ENCODE measurements at regions not wholly inside any gene's neighbourhood (a gene's known extent, or its start where the extent isn't known, plus 50 kb on each side); places are given as distances from the start of the nearest gene placed in this dataset.

DNA sequence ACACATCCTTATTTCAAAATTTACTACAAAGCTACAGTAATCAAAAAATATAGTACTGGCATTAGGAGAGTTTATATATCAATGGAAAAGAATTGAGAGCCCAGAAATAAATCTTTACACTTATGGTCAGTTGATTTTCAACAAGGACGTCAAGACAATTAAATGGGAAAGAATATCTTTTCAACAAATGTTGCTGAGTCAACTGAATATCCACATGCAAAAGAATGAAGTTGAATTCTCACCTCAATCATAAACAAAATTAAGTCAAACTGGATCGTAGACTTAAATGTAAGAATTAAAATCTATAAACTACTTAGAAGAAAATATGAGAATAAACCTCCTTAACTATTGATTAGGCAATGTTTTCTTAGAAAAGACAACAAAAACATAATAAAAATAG, 61.5 kb upstream of the PRR16 start:
- no peaks in the 10 kb centered on the region for H3K36me3 ChIP-seq
- WGBS, 5 donors: 84 to 94% (median 88%) methylated on average over 2 of the region's 2 CpGs
- no peaks in the 10 kb centered on the region for H3K4me1 ChIP-seq
- H3K9me3 ChIP-seq: peaks cover 0 to 19% (median 5%) of the 10 kb centered on the region in 4 donors
- H3K27ac ChIP-seq: no peak overlapping the region
- TF ChIP-seq POLR2A (IDR thresholded peaks at IDR 0.05) (no peak), EP300 (IDR thresholded peaks at IDR 0.05) (no peak), POLR2AphosphoS5 (IDR thresholded peaks at IDR 0.05) (no peak)
- TF ChIP-seq, protein P1, sequence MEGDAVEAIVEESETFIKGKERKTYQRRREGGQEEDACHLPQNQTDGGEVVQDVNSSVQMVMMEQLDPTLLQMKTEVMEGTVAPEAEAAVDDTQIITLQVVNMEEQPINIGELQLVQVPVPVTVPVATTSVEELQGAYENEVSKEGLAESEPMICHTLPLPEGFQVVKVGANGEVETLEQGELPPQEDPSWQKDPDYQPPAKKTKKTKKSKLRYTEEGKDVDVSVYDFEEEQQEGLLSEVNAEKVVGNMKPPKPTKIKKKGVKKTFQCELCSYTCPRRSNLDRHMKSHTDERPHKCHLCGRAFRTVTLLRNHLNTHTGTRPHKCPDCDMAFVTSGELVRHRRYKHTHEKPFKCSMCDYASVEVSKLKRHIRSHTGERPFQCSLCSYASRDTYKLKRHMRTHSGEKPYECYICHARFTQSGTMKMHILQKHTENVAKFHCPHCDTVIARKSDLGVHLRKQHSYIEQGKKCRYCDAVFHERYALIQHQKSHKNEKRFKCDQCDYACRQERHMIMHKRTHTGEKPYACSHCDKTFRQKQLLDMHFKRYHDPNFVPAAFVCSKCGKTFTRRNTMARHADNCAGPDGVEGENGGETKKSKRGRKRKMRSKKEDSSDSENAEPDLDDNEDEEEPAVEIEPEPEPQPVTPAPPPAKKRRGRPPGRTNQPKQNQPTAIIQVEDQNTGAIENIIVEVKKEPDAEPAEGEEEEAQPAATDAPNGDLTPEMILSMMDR (IDR thresholded peaks at IDR 0.05): no peak
- no peak for DNase-seq
- intact Hi-C loops (cut with DNase I; ENCODE audit: low total_unique reads): no loop called here
- no peaks in the 10 kb centered on the region for H3K27me3 ChIP-seq
- no peak overlapping the region for H3K4me3 ChIP-seq

DNA sequence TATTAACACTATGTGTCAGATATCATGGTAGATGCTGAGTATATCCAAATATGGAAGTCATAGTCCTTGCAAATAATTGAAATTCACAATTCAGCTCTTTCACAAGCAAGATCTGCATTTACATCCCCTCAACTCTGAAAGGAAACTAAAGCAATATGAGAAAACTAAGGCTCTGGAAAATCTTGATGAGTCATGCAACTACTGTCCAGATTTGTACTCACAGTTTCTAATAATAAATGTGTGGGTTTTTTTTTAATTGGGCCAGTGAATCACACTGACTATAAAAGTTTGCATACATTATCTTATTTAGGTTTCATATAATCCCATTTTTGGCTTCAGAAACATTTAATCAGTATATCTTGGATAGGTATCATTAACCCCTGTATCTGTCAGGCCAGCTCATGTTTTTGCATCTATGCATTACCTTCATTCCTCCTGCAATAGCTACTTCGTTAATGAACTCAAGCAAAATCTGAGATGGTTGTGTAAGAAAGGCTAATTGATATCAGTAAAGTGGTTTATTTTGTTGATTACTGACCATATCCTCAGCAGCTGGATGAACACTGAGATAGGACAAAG, 58.7 kb upstream of the PRR16 start:
- Histone ChIP-seq H3K4me3 (no peak overlapping the region), H3K9me3 (peaks cover 0 to 13% (median 0%) of the 10 kb centered on the region in 4 donors), H3K27ac (no peak overlapping the region), H3K4me1 (no peaks in the 10 kb centered on the region), H3K36me3 (no peaks in the 10 kb centered on the region), H3K27me3 (no peaks in the 10 kb centered on the region)
- TF ChIP-seq POLR2AphosphoS5 (IDR thresholded peaks at IDR 0.05) (no peak), POLR2A (IDR thresholded peaks at IDR 0.05) (no peak), EP300 (IDR thresholded peaks at IDR 0.05) (no peak)
- TF ChIP-seq, protein P1 (IDR thresholded peaks at IDR 0.05): no peak
- WGBS, 5 donors: 52 to 74% (median 56%) methylated on average over 1 of the region's 1 CpG
- no peak for DNase-seq
- intact Hi-C loops (cut with DNase I; ENCODE audit: low total_unique reads): no loop called here

DNA sequence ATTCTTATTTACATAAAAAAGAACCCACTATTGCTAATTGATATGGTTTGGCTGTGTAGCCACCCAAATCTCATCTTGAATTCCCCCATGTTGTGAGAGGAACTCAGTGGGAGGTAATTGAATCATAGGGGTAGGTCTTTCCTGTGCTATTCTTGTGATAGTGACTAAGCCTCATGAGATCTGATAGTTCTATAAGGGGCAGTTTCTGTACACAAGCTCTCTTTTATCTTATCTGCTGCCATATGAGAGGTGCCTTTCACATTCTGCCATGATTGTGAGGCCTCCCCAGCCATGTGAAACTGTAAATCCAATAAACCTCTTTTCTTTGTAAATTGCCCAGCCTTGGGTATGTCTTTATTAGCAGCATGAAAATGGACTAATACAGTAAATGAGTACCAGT, 58.2 kb upstream of the PRR16 start:
- Histone ChIP-seq H3K27me3 (no peaks in the 10 kb centered on the region), H3K36me3 (no peaks in the 10 kb centered on the region), H3K9me3 (peaks cover 0 to 7% (median 0%) of the 10 kb centered on the region in 4 donors), H3K4me1 (no peaks in the 10 kb centered on the region), H3K27ac (no peak overlapping the region), H3K4me3 (no peak overlapping the region)
- no peak for DNase-seq
- intact Hi-C loops (cut with DNase I; ENCODE audit: low total_unique reads): no loop called here
- TF ChIP-seq POLR2A (IDR thresholded peaks at IDR 0.05): no peak
- TF ChIP-seq EP300 (IDR thresholded peaks at IDR 0.05): no peak
- TF ChIP-seq, protein P1 (IDR thresholded peaks at IDR 0.05): no peak
- TF ChIP-seq POLR2AphosphoS5 (IDR thresholded peaks at IDR 0.05): no peak

DNA sequence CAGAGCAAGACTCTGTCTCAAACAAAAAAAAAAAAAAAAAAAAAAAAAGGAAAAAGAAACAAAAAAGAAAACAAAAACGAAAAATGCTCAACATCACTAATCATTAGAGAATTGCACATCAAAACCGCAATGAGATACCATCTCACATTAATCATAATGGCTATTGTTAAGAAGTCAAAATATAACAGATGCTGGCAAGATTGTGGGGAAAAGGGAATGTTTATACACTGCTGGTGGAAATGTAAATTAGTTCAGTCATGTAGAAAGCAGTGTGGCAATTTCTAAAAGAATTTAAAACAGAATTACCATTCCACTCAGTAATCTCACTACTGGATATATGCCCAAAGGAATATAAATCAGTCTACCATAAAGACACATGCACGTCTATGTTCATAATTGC, 50.4 kb upstream of the PRR16 start:
- peaks cover 0 to 6% (median 0%) of the 10 kb centered on the region in 4 donors for H3K9me3 ChIP-seq
- no peak for DNase-seq
- 73 to 86% (median 78%) methylated on average over 3 of the region's 3 CpGs for WGBS, 5 donors
- H3K27me3 ChIP-seq: no peaks in the 10 kb centered on the region
- H3K36me3 ChIP-seq: no peaks in the 10 kb centered on the region
- H3K4me1 ChIP-seq: no peaks in the 10 kb centered on the region
- H3K4me3 ChIP-seq: no peak overlapping the region
- no peak overlapping the region for H3K27ac ChIP-seq
- intact Hi-C loops (cut with DNase I; ENCODE audit: low total_unique reads): no loop called here
- no peak for TF ChIP-seq EP300 (IDR thresholded peaks at IDR 0.05)
- TF ChIP-seq, protein P1 (IDR thresholded peaks at IDR 0.05): no peak
- no peak for TF ChIP-seq POLR2A (IDR thresholded peaks at IDR 0.05)
- TF ChIP-seq POLR2AphosphoS5 (IDR thresholded peaks at IDR 0.05): no peak

Small RNA genes lying in the stretch of these regions (small RNA-seq; reads per million reads assigned to genes)
- gene RNU6-718P: 0 reads per million in 4 donors
